Chondrocyte (in vitro differentiated cells): ENCODE measurements at regions not wholly inside any gene's neighbourhood (a gene's known extent, or its start where the extent isn't known, plus 50 kb on each side); places are given as distances from the start of the nearest gene placed in this dataset.

Source experiments
- DNase-seq: peaks from one replicate; pipeline ENCODE4 v3.0.0; 2021; ENCODE audit warnings: mixed read lengths, low spot score
- H3K27ac Mint-ChIP-seq: one replicate; pipeline ENCODE4 v1.8.0; 2021; ENCODE audit warnings: mild to moderate bottlenecking, moderate library complexity, mixed read lengths; ENCODE audit not compliant: unreplicated experiment
- H3K27me3 Mint-ChIP-seq: 2 replicates; pipeline ENCODE4 v1.8.0; 2021; ENCODE audit warnings: low read depth, mixed read lengths
- H3K36me3 Mint-ChIP-seq: 2 replicates; pipeline ENCODE4 v1.8.0; 2021; ENCODE audit warnings: low read depth, mixed read lengths
- H3K4me1 Mint-ChIP-seq: 2 replicates; pipeline ENCODE4 v1.8.0; 2021; ENCODE audit warnings: low read depth, mild to moderate bottlenecking, mixed read lengths
- H3K4me3 Mint-ChIP-seq: one replicate; pipeline ENCODE4 v1.8.0; 2021; ENCODE audit warnings: mild to moderate bottlenecking, moderate library complexity, mixed read lengths; ENCODE audit not compliant: unreplicated experiment
- H3K9me3 Mint-ChIP-seq: 2 replicates; pipeline ENCODE4 v1.8.0; 2021; ENCODE audit warnings: low read depth, mixed read lengths
- TF ChIP-seq, protein P1 (sequence below): fragments of 200-600 bp; sonication (generic); IDR thresholded peaks from 2 replicates; pipeline ENCODE4 v1.5.0; 2021; ENCODE audit warnings: antibody characterized with exemption, mild to moderate bottlenecking, moderate library complexity

DNA sequence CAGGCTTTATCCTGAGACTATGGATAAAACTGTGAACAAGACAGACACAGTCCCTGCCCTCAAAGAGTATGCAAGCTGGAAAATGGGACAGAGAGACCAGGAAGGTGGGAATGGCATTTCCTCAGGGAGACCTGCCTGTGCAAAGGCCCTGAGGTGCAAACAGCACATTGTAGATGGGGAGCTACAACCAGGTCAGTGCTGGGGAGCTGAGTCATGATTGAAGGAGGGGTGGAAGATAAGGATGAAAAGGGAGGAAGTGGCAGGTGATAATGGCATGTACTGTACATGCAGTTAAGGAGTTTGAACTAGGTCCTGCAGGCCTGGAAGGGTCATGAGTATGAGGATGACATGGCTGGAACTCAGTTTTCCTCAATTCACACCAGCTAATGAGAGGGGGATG lies 75.5 kb upstream of the BOD1 start:
- Mint-ChIP-seq H3K9me3 (peaks cover 4% of the 10 kb centered on the region), H3K27me3 (no peaks in the 10 kb centered on the region), H3K4me1 (peaks cover 18% of the 10 kb centered on the region), H3K27ac (no peak overlapping the region), H3K4me3 (no peak overlapping the region), H3K36me3 (no peaks in the 10 kb centered on the region)
- TF ChIP-seq, protein P1, sequence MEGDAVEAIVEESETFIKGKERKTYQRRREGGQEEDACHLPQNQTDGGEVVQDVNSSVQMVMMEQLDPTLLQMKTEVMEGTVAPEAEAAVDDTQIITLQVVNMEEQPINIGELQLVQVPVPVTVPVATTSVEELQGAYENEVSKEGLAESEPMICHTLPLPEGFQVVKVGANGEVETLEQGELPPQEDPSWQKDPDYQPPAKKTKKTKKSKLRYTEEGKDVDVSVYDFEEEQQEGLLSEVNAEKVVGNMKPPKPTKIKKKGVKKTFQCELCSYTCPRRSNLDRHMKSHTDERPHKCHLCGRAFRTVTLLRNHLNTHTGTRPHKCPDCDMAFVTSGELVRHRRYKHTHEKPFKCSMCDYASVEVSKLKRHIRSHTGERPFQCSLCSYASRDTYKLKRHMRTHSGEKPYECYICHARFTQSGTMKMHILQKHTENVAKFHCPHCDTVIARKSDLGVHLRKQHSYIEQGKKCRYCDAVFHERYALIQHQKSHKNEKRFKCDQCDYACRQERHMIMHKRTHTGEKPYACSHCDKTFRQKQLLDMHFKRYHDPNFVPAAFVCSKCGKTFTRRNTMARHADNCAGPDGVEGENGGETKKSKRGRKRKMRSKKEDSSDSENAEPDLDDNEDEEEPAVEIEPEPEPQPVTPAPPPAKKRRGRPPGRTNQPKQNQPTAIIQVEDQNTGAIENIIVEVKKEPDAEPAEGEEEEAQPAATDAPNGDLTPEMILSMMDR = no peak
- DNase-seq = no peak

DNA sequence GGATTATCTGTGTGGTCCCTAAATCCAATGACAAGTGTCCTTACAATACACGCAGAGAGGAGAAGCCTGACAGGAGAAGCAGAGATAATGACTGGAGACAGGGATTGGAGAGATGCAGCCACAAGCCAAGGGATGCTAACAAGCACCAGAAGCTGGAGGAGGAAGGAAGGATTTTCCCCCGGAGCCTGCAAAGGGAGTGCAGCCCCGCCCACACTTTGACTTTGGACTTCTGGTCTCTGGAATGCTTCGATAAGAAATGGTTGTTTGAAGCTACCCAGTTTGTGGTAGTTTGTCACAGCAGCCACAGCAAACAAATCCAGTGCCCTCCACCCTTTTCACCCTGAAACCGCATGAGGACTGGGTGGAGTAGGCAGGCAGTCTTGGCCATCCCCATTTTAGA lies 77.2 kb upstream of the BOD1 start:
- no peak for DNase-seq
- Mint-ChIP-seq H3K9me3 (peaks cover 4% of the 10 kb centered on the region), H3K4me3 (no peak overlapping the region), H3K36me3 (no peaks in the 10 kb centered on the region), H3K27ac (no peak overlapping the region), H3K4me1 (peaks cover 15% of the 10 kb centered on the region), H3K27me3 (peaks cover 2% of the 10 kb centered on the region)
- TF ChIP-seq, protein P1 = no peak

DNA sequence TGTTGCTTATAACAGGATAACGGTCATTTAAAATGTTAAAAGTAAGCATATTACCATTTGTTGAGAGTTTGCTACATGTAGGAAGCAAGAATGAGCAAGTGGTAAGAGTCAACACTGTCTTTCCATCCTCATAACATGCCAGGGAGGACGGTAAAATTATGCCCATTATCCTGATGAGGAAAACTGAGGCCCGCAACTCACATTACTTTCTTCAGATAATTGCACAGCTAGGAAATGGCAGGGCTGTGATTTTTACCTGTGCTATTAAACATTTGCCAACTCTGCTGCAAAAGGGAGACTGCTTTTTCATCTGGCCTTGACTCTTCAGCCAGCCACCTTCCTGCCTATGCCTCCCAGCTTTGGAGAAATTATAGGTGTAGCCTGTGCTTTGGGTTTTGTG lies 79.8 kb upstream of the BOD1 start:
- Mint-ChIP-seq H3K27me3 (peaks cover 2% of the 10 kb centered on the region), H3K27ac (no peak overlapping the region), H3K9me3 (peaks cover 4% of the 10 kb centered on the region), H3K36me3 (no peaks in the 10 kb centered on the region), H3K4me3 (no peak overlapping the region), H3K4me1 (no peaks in the 10 kb centered on the region)
- TF ChIP-seq, protein P1 = no peak
- no peak for DNase-seq

DNA sequence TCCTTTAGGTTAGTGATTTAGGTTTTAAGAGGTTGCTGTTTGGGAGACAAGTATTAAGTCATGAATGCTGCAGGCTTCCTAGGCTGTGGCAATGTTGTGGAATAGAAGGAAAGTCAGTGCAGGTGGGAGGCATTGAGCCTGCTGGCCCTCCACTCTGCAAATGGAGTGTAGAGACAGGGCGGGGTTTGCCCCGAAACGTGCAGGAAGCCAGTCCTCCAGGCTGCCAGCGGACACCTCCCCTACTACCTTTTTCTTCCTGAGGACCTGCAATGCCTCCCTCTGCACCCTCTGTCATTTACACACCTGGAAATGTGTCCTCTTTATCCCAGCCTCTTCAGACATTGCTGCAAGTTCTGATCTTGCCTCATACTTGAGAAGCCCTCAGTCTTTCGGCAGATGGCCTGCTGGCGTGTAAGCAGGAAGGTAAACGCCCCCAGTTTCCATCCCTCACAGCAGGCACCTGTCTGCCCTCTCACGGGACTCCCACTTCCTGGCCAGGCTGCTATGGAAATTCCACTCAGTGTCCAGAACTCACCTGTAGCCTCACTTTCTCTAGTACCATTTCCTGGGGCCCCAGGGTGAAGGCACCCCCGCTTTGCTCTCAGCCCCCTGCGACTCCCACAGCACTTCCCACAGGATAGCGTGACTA lies 81.6 kb upstream of the BOD1 start:
- Mint-ChIP-seq H3K4me1 (no peaks in the 10 kb centered on the region), H3K9me3 (peaks cover 4% of the 10 kb centered on the region), H3K36me3 (no peaks in the 10 kb centered on the region), H3K4me3 (no peak overlapping the region), H3K27ac (no peak overlapping the region), H3K27me3 (peaks cover 2% of the 10 kb centered on the region)
- TF ChIP-seq, protein P1 = no peak
- DNase-seq = no peak

DNA sequence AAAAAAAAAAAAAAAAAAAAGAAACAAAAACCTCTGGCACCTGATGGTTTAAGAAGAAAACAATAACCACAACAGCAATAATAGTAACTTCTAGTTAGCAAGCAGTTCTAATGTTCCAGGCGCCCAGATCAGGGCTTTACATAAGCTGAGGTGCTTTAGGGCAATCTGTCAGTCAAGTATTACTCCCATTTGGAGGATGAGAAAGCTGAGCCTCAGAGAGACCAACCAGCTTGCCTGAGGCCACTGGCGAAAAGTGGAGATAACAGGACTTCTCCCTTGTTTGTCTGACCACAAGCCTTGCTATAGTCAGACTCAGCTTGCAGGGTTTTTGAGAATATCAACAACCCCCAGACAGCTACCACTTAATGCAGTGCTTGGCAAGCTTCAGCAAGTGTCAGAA lies 83.5 kb upstream of the BOD1 start:
- no peaks in the 10 kb centered on the region for H3K36me3 Mint-ChIP-seq
- peaks cover 4% of the 10 kb centered on the region for H3K27me3 Mint-ChIP-seq
- no peaks in the 10 kb centered on the region for H3K4me1 Mint-ChIP-seq
- no peak for DNase-seq
- no peaks in the 10 kb centered on the region for H3K9me3 Mint-ChIP-seq
- TF ChIP-seq, protein P1 = no peak
- no peak overlapping the region for H3K27ac Mint-ChIP-seq
- no peak overlapping the region for H3K4me3 Mint-ChIP-seq
